H1 (cell line): ENCODE measurements at regions not wholly inside any gene's neighbourhood (a gene's known extent, or its start where the extent isn't known, plus 50 kb on each side); places are given as distances from the start of the nearest gene placed in this dataset.

Experiments used
- CTCF ChIA-PET: fragments of 300-600 bp; sonication (Branson Sonifier 250); formaldehyde crosslinking; loops from one replicate; lab custom pipeline; 2021; ENCODE audit not compliant: partially characterized antibody; lab: Charles Lee
- POLR2A ChIA-PET: fragments of 300-600 bp; sonication (Branson Sonifier 250); formaldehyde crosslinking; loops from one replicate; lab custom pipeline; 2021; ENCODE audit warnings: inconsistent platforms; ENCODE audit not compliant: partially characterized antibody; lab: Charles Lee
- DNase-seq, 2 experiments: peaks; one replicate each; pipeline versions ENCODE4 v3.0.0 to v3.0.0-alpha.2; 2010 to 2022; ENCODE audit warnings: low spot score in 2 of 2, low read depth in 1 of 2, mixed read lengths in 1 of 2
- FAIRE-seq: peaks from 2 replicates; lab custom pipeline; 2011; peaks lifted over from hg19 to GRCh38; lab: Jason Lieb, UNC
- H2AFZ ChIP-seq: 2 replicates; pipeline ENCODE4 v1.8.1; 2012; ENCODE audit warnings: low read length, inconsistent platforms
- H2AK5ac ChIP-seq: 2 replicates; pipeline ENCODE4 v1.6.1; 2013; ENCODE audit warnings: low read depth, low read length
- H2BK120ac ChIP-seq: replicated peaks from 2 replicates; pipeline ENCODE3; 2013; ENCODE audit warnings: low read depth, low read length, inconsistent platforms
- H2BK12ac ChIP-seq: 2 replicates; pipeline ENCODE4 v1.6.1; 2013; ENCODE audit warnings: low read depth, low read length
- H2BK15ac ChIP-seq: 2 replicates; pipeline ENCODE4 v1.6.1; 2013; ENCODE audit warnings: low read length
- H2BK20ac ChIP-seq: 2 replicates; pipeline ENCODE4 v1.6.1; 2013; ENCODE audit warnings: low read length
- H2BK5ac ChIP-seq: 2 replicates; pipeline ENCODE4 v1.6.1; 2013; ENCODE audit warnings: low read depth, low read length
- H3K14ac ChIP-seq: 2 replicates; pipeline ENCODE4 v1.6.1; 2013; ENCODE audit warnings: inconsistent platforms; ENCODE audit not compliant: insufficient read length
- H3K18ac ChIP-seq: 2 replicates; pipeline ENCODE4 v1.6.1; 2013; ENCODE audit warnings: low read length; ENCODE audit errors: extremely low read depth
- H3K23ac ChIP-seq: 2 replicates; pipeline ENCODE4 v1.6.1; 2013; ENCODE audit warnings: inconsistent platforms; ENCODE audit not compliant: insufficient read length
- H3K23me2 ChIP-seq: 2 replicates; pipeline ENCODE4 v1.6.1; 2013; ENCODE audit warnings: low read depth, low read length
- H3K27ac ChIP-seq: 2 replicates; pipeline ENCODE4 v1.6.1; 2011; ENCODE audit warnings: low read depth, low read length, inconsistent platforms
- H3K27me3 ChIP-seq, 4 experiments: replicated peaks in 1 of 4; 1 replicate in 1 of 4; 2 replicates in 3 of 4; pipeline versions ENCODE4 v1.6.1 to v1.8.1; 2011 to 2013; ENCODE audit warnings: low read length in 3 of 4, mild to moderate bottlenecking in 3 of 4, inconsistent platforms in 2 of 4, mixed read lengths in 2 of 4, moderate library complexity in 1 of 4; ENCODE audit not compliant: control insufficient read depth in 3 of 4, insufficient read depth in 3 of 4; ENCODE audit errors: extremely low read depth in 1 of 4
- H3K36me3 ChIP-seq, 4 experiments: 2 replicates each; pipeline versions ENCODE4 v1.6.1 to v1.8.1; 2011 to 2013; ENCODE audit warnings: mild to moderate bottlenecking in 4 of 4, low read length in 3 of 4, moderate library complexity in 2 of 4, control low read depth in 1 of 4, inconsistent platforms in 1 of 4; ENCODE audit not compliant: insufficient read depth in 4 of 4, control insufficient read depth in 2 of 4
- H3K4ac ChIP-seq: replicated peaks from 2 replicates; pipeline ENCODE3; 2013; ENCODE audit warnings: low read length, low read depth, mixed read lengths, inconsistent platforms; ENCODE audit not compliant: insufficient read length
- H3K4me1 ChIP-seq, 4 experiments: replicated peaks in 1 of 4; 1 replicate in 1 of 4; 2 replicates in 3 of 4; pipeline versions ENCODE4 v1.6.1 to v1.8.1; 2011 to 2013; ENCODE audit warnings: low read length in 3 of 4, inconsistent platforms in 2 of 4, mixed read lengths in 1 of 4; ENCODE audit not compliant: insufficient read depth in 4 of 4, control insufficient read depth in 3 of 4
- H3K4me2 ChIP-seq, 2 experiments: 2 replicates each; pipeline versions ENCODE4 v1.6.1 to v1.8.1; 2011 to 2013; ENCODE audit warnings: low read depth in 2 of 2, low read length in 2 of 2, control low read depth in 1 of 2, inconsistent platforms in 1 of 2, mild to moderate bottlenecking in 1 of 2; ENCODE audit not compliant: insufficient read depth in 1 of 2
- H3K4me3 ChIP-seq, 4 experiments: fragments of 200-600, 300-600 bp in 1 of 4; sonication (generic), shearing (Covaris generic), sonication (Bioruptor Twin) in 1 of 4; 2 replicates each; pipeline versions ENCODE4 v1.5.1 to v1.8.1; 2011 to 2016; ENCODE audit warnings: low read length in 4 of 4, low read depth in 3 of 4, control low read depth in 2 of 4, inconsistent platforms in 2 of 4, mild to moderate bottlenecking in 2 of 4, mixed read lengths in 1 of 4, moderate library complexity in 1 of 4; ENCODE audit not compliant: insufficient read depth in 2 of 4; ENCODE audit errors: extremely low read depth in 1 of 4
- H3K56ac ChIP-seq: replicated peaks from 2 replicates; pipeline ENCODE3; 2013; ENCODE audit warnings: low read depth, mild to moderate bottlenecking, mixed read lengths, low read length, inconsistent platforms; ENCODE audit not compliant: insufficient read length
- H3K79me1 ChIP-seq: 2 replicates; pipeline ENCODE4 v1.6.1; 2013; ENCODE audit warnings: low read depth, low read length, control low read depth
- H3K79me2 ChIP-seq, 2 experiments: 2 replicates each; pipeline versions ENCODE4 v1.6.1 to v1.8.1; 2012 to 2013; ENCODE audit warnings: low read length in 2 of 2, mild to moderate bottlenecking in 2 of 2, inconsistent platforms in 1 of 2; ENCODE audit not compliant: insufficient read depth in 2 of 2, control insufficient read depth in 1 of 2
- H3K9ac ChIP-seq, 4 experiments: replicated peaks in 1 of 4; 1 replicate in 1 of 4; 2 replicates in 3 of 4; pipeline versions ENCODE4 v1.6.1 to v1.8.1; 2011 to 2013; ENCODE audit warnings: low read depth in 3 of 4, low read length in 3 of 4, control low read depth in 2 of 4, mild to moderate bottlenecking in 2 of 4, moderate library complexity in 2 of 4, inconsistent platforms in 1 of 4; ENCODE audit errors: extremely low read depth in 1 of 4
- H3K9me3 ChIP-seq, 2 experiments: 2 replicates each; pipeline versions ENCODE4 v1.6.1 to v1.8.1; 2012 to 2013; ENCODE audit warnings: mild to moderate bottlenecking in 2 of 2, moderate library complexity in 2 of 2, control low read depth in 1 of 2, inconsistent platforms in 1 of 2, low read depth in 1 of 2, low read length in 1 of 2, mixed read lengths in 1 of 2; ENCODE audit not compliant: insufficient read depth in 2 of 2
- H4K20me1 ChIP-seq, 2 experiments: replicated peaks in 1 of 2; 2 replicates each; pipeline versions ENCODE3 to v1.8.1; 2011 to 2013; ENCODE audit warnings: inconsistent platforms in 2 of 2, low read length in 2 of 2, mild to moderate bottlenecking in 1 of 2; ENCODE audit not compliant: insufficient read depth in 2 of 2, control insufficient read depth in 1 of 2
- H4K5ac ChIP-seq: 2 replicates; pipeline ENCODE4 v1.6.1; 2013; ENCODE audit warnings: low read length, low read depth, mixed read lengths, inconsistent platforms; ENCODE audit not compliant: insufficient read length
- H4K8ac ChIP-seq: 2 replicates; pipeline ENCODE4 v1.8.0; 2013; ENCODE audit warnings: mild to moderate bottlenecking, moderate library complexity, low read length, inconsistent platforms; ENCODE audit not compliant: insufficient read depth; ENCODE audit errors: extremely low read depth
- H4K91ac ChIP-seq: replicated peaks from 2 replicates; pipeline ENCODE3; 2013; ENCODE audit warnings: low read length, mixed read lengths, inconsistent platforms; ENCODE audit not compliant: insufficient read length
- CEBPB ChIP-seq: IDR thresholded peaks from 2 replicates; pipeline ENCODE4 v1.6.1; 2012; ENCODE audit warnings: low read depth, low read length
- NANOG ChIP-seq: IDR thresholded peaks from 2 replicates; pipeline ENCODE4 v1.6.1; 2011; ENCODE audit warnings: low read length, low read depth, mild to moderate bottlenecking, inconsistent platforms; ENCODE audit not compliant: insufficient read depth, poor library complexity, severe bottlenecking
- POU5F1 ChIP-seq: IDR thresholded peaks from 2 replicates; pipeline ENCODE4 v1.6.1; 2011; ENCODE audit warnings: low read depth, mild to moderate bottlenecking, low read length, moderate library complexity
- WGBS, 2 experiments: shearing (Covaris generic) in 1 of 2; methylation state at CpG; one replicate each; pipeline versions ENCODE4 v1.1.6 to v1.1.7; 2013 to 2015; ENCODE audit warnings: low lambda C conversion rate in 2 of 2, mixed read lengths in 2 of 2, inconsistent platforms in 1 of 2, low coverage in 1 of 2, missing lambda C conversion rate in 1 of 2; ENCODE audit not compliant: insufficient replicate concordance in 2 of 2, insufficient coverage in 1 of 2, insufficient read length in 1 of 2; ENCODE audit errors: extremely low coverage in 1 of 2, missing lambda C conversion rate in 1 of 2; 5-methylcytosine and 5-hydroxymethylcytosine counted together
- TF ChIP-seq, protein P1 (sequence below): IDR thresholded peaks from 2 replicates; pipeline ENCODE4 v1.6.1; 2011; ENCODE audit warnings: low read depth, mild to moderate bottlenecking, low read length; ENCODE audit not compliant: insufficient read depth

DNA sequence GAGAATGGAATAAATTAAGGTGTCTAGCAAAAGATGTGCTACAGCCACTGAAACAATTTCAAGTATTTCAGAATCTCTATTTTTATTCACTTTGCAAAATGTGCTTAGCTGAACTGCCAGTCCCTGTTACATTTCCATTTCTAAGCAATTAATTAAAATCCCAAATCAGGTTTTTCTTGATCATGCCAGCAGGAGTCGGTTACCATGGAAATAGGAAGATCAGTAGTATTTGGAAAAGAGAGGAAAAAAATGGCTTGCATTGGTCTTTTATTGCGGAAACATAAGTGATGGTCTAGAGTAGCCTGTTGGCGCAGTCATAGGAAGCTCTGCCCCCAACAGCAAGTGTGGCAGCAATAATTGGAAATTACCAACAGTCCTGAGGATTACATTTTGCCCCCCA lies 867.1 kb downstream of the GATA3 start:
- DNase-seq, result no peak
- Histone ChIP-seq H3K4ac (no peak overlapping the region), H3K4me2 (peak overlapping the region; percentile 26 to 40; a peak in 3 of 4 replicates), H3K27me3 (no peaks in the 10 kb centered on the region), H4K8ac (no peak overlapping the region), H3K79me2 (no peaks in the 10 kb centered on the region), H3K56ac (no peak overlapping the region), H2BK20ac (no peak overlapping the region), H3K4me3 (peak overlapping the region in 1 of 4 experiments; percentile 40; a peak in 1 of 8 replicates), H3K27ac (no peak overlapping the region), H4K91ac (no peak overlapping the region), H3K9ac (no peak overlapping the region), H4K20me1 (no peaks in the 10 kb centered on the region), H3K9me3 (no peaks in the 10 kb centered on the region), H3K23ac (no peak overlapping the region), H2BK120ac (no peak overlapping the region), H3K14ac (no peak overlapping the region), H2BK5ac (no peak overlapping the region), H3K36me3 (no peaks in the 10 kb centered on the region), H2AFZ (no peak overlapping the region), H2AK5ac (no peak overlapping the region), H3K4me1 (peaks cover 0 to 9% (median under 1%) of the 10 kb centered on the region in 4 experiments; a peak in 2 of 7 replicates), H3K23me2 (no peaks in the 10 kb centered on the region), H2BK12ac (no peak overlapping the region), H2BK15ac (no peak overlapping the region), H4K5ac (no peak overlapping the region), H3K18ac (no peak overlapping the region), H3K79me1 (no peaks in the 10 kb centered on the region)
- POLR2A ChIA-PET, result no interaction called here
- WGBS, 2 experiments, result 25% methylated on average over 3 of the region's 3 CpGs; no CpG with 5 or more reads in 1 of the 2 experiments
- peak; percentile 42 for FAIRE-seq
- CTCF ChIA-PET, result interaction anchor here (1.3 kb wide), 1 partner anchor 11 kb away, joined by 4 read pairs; no protein-coding TSS in a partner anchor
- TF ChIP-seq NANOG, result no peak
- TF ChIP-seq CEBPB, result no peak
- TF ChIP-seq POU5F1, result no peak
- TF ChIP-seq, protein P1, sequence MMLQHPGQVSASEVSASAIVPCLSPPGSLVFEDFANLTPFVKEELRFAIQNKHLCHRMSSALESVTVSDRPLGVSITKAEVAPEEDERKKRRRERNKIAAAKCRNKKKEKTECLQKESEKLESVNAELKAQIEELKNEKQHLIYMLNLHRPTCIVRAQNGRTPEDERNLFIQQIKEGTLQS, result no peak
